A549 (cell line): ENCODE measurements at regions not wholly inside any gene's neighbourhood (a gene's known extent, or its start where the extent isn't known, plus 50 kb on each side); places are given as distances from the start of the nearest gene placed in this dataset.

Experiments used
- CTCF ChIP-seq: fragments of >200 bp; sonication (Bioruptor Twin); formaldehyde crosslinking; IDR thresholded peaks from 3 replicates; pipeline ENCODE4 v1.5.1; 2016
- EHMT2 ChIP-seq: fragments of 200-600 bp; sonication (generic); IDR thresholded peaks from 2 replicates; pipeline ENCODE4 v1.6.1; 2016; ENCODE audit warnings: antibody characterized with exemption, low read depth, mild to moderate bottlenecking, moderate library complexity
- EP300 ChIP-seq, 2 experiments: fragments of >200 bp; sonication (Bioruptor Twin); formaldehyde crosslinking; IDR thresholded peaks; 2 replicates in 1 of 2; 3 replicates in 1 of 2; pipeline ENCODE4 v1.6.1; 2016 to 2017
- FOSB ChIP-seq: fragments of 250-450 bp; sonication (Bioruptor Pico); IDR thresholded peaks from 2 replicates; pipeline ENCODE4 v1.5.0; 2020; ENCODE audit warnings: mild to moderate bottlenecking, moderate library complexity
- GATA3 ChIP-seq: IDR thresholded peaks from 2 replicates; pipeline ENCODE4 v1.6.1; 2012; ENCODE audit warnings: borderline replicate concordance
- HDAC2 ChIP-seq: fragments of 200-600 bp; sonication (generic); IDR thresholded peaks from 2 replicates; pipeline ENCODE4 v1.6.1; 2016
- HOXA7 ChIP-seq: fragments of 250-450 bp; sonication (Bioruptor Pico); IDR thresholded peaks from 2 replicates; pipeline ENCODE4 v1.5.0; 2020; ENCODE audit warnings: mild to moderate bottlenecking, moderate library complexity
- JUN ChIP-seq, 2 experiments: fragments of >200 bp; sonication (Bioruptor Twin); formaldehyde crosslinking; IDR thresholded peaks; 2 replicates in 1 of 2; 3 replicates in 1 of 2; pipeline ENCODE4 v1.6.1; 2016 to 2017
- PBX3 ChIP-seq: IDR thresholded peaks from 2 replicates; pipeline ENCODE4 v1.6.1; 2012
- RCOR1 ChIP-seq: fragments of 150-350 bp; IDR thresholded peaks from 2 replicates; pipeline ENCODE4 v1.6.1; 2014; ENCODE audit warnings: antibody characterized with exemption, low read length, low read depth
- REST ChIP-seq: fragments of 200-600 bp; sonication (generic); IDR thresholded peaks from 2 replicates; pipeline ENCODE4 v1.6.1; 2016; ENCODE audit warnings: antibody characterized with exemption, mild to moderate bottlenecking, moderate library complexity
- USF2 ChIP-seq: fragments of 450-650 bp; IDR thresholded peaks from 2 replicates; pipeline ENCODE4 v1.6.1; 2014; ENCODE audit warnings: antibody characterized with exemption
- ZC3H11A ChIP-seq: fragments of 450-650 bp; IDR thresholded peaks from 2 replicates; pipeline ENCODE4 v1.6.1; 2014; ENCODE audit warnings: antibody characterized with exemption, mild to moderate bottlenecking
- ZFP36 ChIP-seq: fragments of 450-650 bp; IDR thresholded peaks from 2 replicates; pipeline ENCODE4 v1.6.1; 2014; ENCODE audit warnings: borderline replicate concordance; ENCODE audit not compliant: partially characterized antibody

- TF ChIP-seq ZC3H11A (no peak), REST (no peak), CTCF (no peak), JUN (IDR thresholded peaks at IDR 0.05) (no peak), ZFP36 (no peak), EHMT2 (no peak), FOSB (CRISPR knock-in tag) (no peak), USF2 (no peak), HDAC2 (no peak), RCOR1 (no peak), PBX3 (no peak), HOXA7 (CRISPR knock-in tag) (no peak), EP300 (IDR thresholded peaks at IDR 0.05) (no peak), GATA3 (no peak)
Measured at GRCh38 chr7:19944363-19945120, 171.1 kb upstream of the TMEM196 start.
